ENCODE measurements at regions not wholly inside any gene's neighbourhood (a gene's known extent, or its start where the extent isn't known, plus 50 kb on each side); places are given as distances from the start of the nearest gene placed in this dataset.

DNA sequence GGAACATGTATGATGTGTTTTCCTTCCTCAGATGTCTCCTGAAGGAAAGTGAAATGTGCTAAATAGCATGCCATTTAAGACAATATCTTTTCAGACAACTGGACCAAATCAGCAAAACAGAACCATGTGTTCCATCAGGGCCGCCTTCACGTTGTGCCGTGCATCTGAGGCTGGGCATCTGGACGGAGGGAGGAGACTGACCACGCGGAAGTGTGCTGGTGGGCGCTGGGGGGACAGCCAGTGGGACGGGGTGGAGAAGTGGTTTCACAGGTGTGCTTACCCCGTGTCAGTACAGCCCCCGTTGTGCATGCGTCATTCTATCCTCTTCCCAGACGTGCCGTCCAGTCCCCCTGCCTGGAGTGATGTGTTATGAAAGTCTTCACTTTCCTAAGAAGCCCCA is 342.1 kb upstream of the FAT1 start:
- no CpG with 5 or more reads among the region's 13 CpGs for WGBS, 2 experiments (ENCODE audit: extremely low coverage in 2 of 2, insufficient read length in 1 of 2)
- ATAC-seq (ENCODE audit: low read depth) = no peak
- TF ChIP-seq BHLHE40 (IDR thresholded peaks at IDR 0.05; ENCODE audit: low read depth, low read length) (no peak), MAFK (IDR thresholded peaks at IDR 0.05; ENCODE audit: low read depth, low read length) (no peak), RAD21 (IDR thresholded peaks at IDR 0.05; ENCODE audit: low read length) (no peak), POLR2A (IDR thresholded peaks at IDR 0.05; ENCODE audit: low read depth, low read length) (no peak), FOS (IDR thresholded peaks at IDR 0.05; ENCODE audit: low read depth, low read length) (no peak), MAZ (IDR thresholded peaks at IDR 0.05; ENCODE audit: borderline replicate concordance, low read depth, low read length) (no peak), MXI1 (IDR thresholded peaks at IDR 0.05; ENCODE audit: borderline replicate concordance, low read depth, low read length) (no peak), RFX5 (IDR thresholded peaks at IDR 0.05; ENCODE audit: low read depth, low read length) (no peak), CEBPB (IDR thresholded peaks at IDR 0.05; ENCODE audit: low read depth, low read length) (no peak), RCOR1 (IDR thresholded peaks at IDR 0.05; ENCODE audit: insufficient replicate concordance, low read length) (no peak)
- TF ChIP-seq, protein P1, sequence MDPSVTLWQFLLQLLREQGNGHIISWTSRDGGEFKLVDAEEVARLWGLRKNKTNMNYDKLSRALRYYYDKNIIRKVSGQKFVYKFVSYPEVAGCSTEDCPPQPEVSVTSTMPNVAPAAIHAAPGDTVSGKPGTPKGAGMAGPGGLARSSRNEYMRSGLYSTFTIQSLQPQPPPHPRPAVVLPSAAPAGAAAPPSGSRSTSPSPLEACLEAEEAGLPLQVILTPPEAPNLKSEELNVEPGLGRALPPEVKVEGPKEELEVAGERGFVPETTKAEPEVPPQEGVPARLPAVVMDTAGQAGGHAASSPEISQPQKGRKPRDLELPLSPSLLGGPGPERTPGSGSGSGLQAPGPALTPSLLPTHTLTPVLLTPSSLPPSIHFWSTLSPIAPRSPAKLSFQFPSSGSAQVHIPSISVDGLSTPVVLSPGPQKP (IDR thresholded peaks at IDR 0.05; ENCODE audit: borderline replicate concordance, low read depth, low read length) = no peak
- TF ChIP-seq, protein P2, sequence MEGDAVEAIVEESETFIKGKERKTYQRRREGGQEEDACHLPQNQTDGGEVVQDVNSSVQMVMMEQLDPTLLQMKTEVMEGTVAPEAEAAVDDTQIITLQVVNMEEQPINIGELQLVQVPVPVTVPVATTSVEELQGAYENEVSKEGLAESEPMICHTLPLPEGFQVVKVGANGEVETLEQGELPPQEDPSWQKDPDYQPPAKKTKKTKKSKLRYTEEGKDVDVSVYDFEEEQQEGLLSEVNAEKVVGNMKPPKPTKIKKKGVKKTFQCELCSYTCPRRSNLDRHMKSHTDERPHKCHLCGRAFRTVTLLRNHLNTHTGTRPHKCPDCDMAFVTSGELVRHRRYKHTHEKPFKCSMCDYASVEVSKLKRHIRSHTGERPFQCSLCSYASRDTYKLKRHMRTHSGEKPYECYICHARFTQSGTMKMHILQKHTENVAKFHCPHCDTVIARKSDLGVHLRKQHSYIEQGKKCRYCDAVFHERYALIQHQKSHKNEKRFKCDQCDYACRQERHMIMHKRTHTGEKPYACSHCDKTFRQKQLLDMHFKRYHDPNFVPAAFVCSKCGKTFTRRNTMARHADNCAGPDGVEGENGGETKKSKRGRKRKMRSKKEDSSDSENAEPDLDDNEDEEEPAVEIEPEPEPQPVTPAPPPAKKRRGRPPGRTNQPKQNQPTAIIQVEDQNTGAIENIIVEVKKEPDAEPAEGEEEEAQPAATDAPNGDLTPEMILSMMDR (conservative IDR thresholded peaks at IDR 0.05; ENCODE audit: low read depth, low read length) = no peak

More for the DNA sequence above, 342.1 kb upstream of the FAT1 start:
- intact Hi-C loops (cut with micrococcal nuclease) = no loop called here
- H2BK120ac ChIP-seq (ENCODE audit: low read depth, low read length) = no peak overlapping the region
- no peak overlapping the region for H2BK15ac ChIP-seq (ENCODE audit: low read depth, low read length)
- no peak overlapping the region for H2BK20ac ChIP-seq (ENCODE audit: low read depth, low read length)
- H3K4me3 ChIP-seq (ENCODE audit: insufficient read depth, low read depth, low read length) = no peak overlapping the region
- peak overlapping the region; percentile 34 for H2AFZ ChIP-seq (replicated peaks; ENCODE audit: low read length, poor library complexity)
- no peaks in the 10 kb centered on the region for H3K36me3 ChIP-seq (ENCODE audit: control insufficient read depth, insufficient read depth, low read length)
- H4K20me1 ChIP-seq (ENCODE audit: insufficient read depth, low read length) = no peaks in the 10 kb centered on the region
- no peak overlapping the region for H3K27ac ChIP-seq (ENCODE audit: insufficient read depth, low read length)
- no TSS peak for BruUV-seq (replicated peaks)
- H3K23ac ChIP-seq (ENCODE audit: low read depth, low read length) = no peak overlapping the region
- no peak overlapping the region for H3K4ac ChIP-seq (ENCODE audit: low read depth, low read length)
- ChIA-PET POLR2A (ENCODE audit: unreplicated experiment) (no interaction called here), CTCF (no interaction called here)
- H3K79me1 ChIP-seq (ENCODE audit: low read depth in 1 of 2, low read length in 2 of 2) = no peaks in the 10 kb centered on the region
- no peak overlapping the region for H2BK5ac ChIP-seq (ENCODE audit: low read depth, low read length, poor library complexity, severe bottlenecking)
- H3K9me1 ChIP-seq (ENCODE audit: insufficient read depth, low read length) = no peaks in the 10 kb centered on the region
- dilution Hi-C loops (cut with HindIII; ENCODE audit: low sequenced_read_pairs, unreplicated experiment) = no loop called here
- no peak overlapping the region for H2AK5ac ChIP-seq (ENCODE audit: low read depth, low read length)
- no peak overlapping the region for H3K18ac ChIP-seq (ENCODE audit: low read depth, low read length)
- no peak overlapping the region for H3K4me2 ChIP-seq (ENCODE audit: low read depth, low read length)
- H4K5ac ChIP-seq (ENCODE audit: low read depth, low read length) = no peak overlapping the region
- H3K9me3 ChIP-seq (ENCODE audit: control insufficient read depth, insufficient read depth, low read length) = no peaks in the 10 kb centered on the region
- no peak for DNase-seq
- in situ Hi-C loops (cut with MboI; ENCODE audit: low sequenced_read_pairs) = no loop called here
- no peak overlapping the region for H3K56ac ChIP-seq (ENCODE audit: extremely low read depth, insufficient read depth, low read length)
- H3K14ac ChIP-seq (replicated peaks; ENCODE audit: low read depth, low read length) = no peak overlapping the region
- H3K4me1 ChIP-seq (ENCODE audit: control insufficient read depth, insufficient read depth, low read length) = no peaks in the 10 kb centered on the region
- H3K27me3 ChIP-seq (ENCODE audit: control insufficient read depth, insufficient read depth, low read length) = no peaks in the 10 kb centered on the region
- no peak overlapping the region for H4K91ac ChIP-seq (ENCODE audit: insufficient read depth, low read depth, low read length)
- no peak overlapping the region for H4K8ac ChIP-seq (ENCODE audit: low read depth in 2 of 2, low read length in 2 of 2)
- no peak overlapping the region for H3K9ac ChIP-seq (ENCODE audit: low read depth, low read length)
- no peak overlapping the region for H2AK9ac ChIP-seq (replicated peaks; ENCODE audit: low read depth, low read length, poor library complexity)
